ENCODE measurements at regions not wholly inside any gene's neighbourhood (a gene's known extent, or its start where the extent isn't known, plus 50 kb on each side); places are given as distances from the start of the nearest gene placed in this dataset.

GRCh38 chr5:2251751-2252150 lies 369.0 kb upstream of the IRX4 start:
- no peak for TF ChIP-seq EZH2 (IDR thresholded peaks at IDR 0.05; ENCODE audit: insufficient read depth, low read length)
- TF ChIP-seq CTCF (IDR thresholded peaks at IDR 0.05; ENCODE audit: insufficient read depth, low read depth, low read length): no peak

All from astrocyte (in vitro differentiated cells and primary cell).